MM.1S (cell line): ENCODE measurements at regions not wholly inside any gene's neighbourhood (a gene's known extent, or its start where the extent isn't known, plus 50 kb on each side); places are given as distances from the start of the nearest gene placed in this dataset.

Experiments
- DNase-seq: peaks from one replicate; pipeline ENCODE4 v3.0.0-alpha.2; 2015
- H2AFZ ChIP-seq: fragments of 300-600 bp; sonication (generic); 2 replicates; pipeline ENCODE4 v1.6.0; 2016; ENCODE audit warnings: antibody characterized with exemption, low read length
- H3F3A ChIP-seq: fragments of 300-600 bp; sonication (generic); 2 replicates; pipeline ENCODE4 v1.6.1; 2016; ENCODE audit warnings: mild to moderate bottlenecking, antibody characterized with exemption, low read length, moderate library complexity, mixed read lengths; ENCODE audit not compliant: insufficient read depth
- H3K27ac ChIP-seq: fragments of 300-600 bp; sonication (generic); 2 replicates; pipeline ENCODE4 v1.5.1; 2016; ENCODE audit warnings: mild to moderate bottlenecking, low read length
- H3K27me3 ChIP-seq: fragments of 300-600 bp; sonication (generic); replicated peaks from 2 replicates; pipeline ENCODE4 v1.6.0; 2016; ENCODE audit warnings: low read length; ENCODE audit not compliant: insufficient read depth
- H3K36me3 ChIP-seq: fragments of 300-600 bp; sonication (generic); replicated peaks from 2 replicates; pipeline ENCODE4 v1.6.1; 2016; ENCODE audit warnings: mild to moderate bottlenecking, low read length, mixed read lengths; ENCODE audit not compliant: insufficient read depth
- H3K4me1 ChIP-seq: fragments of 300-600 bp; sonication (generic); 2 replicates; pipeline ENCODE4 v1.6.1; 2016; ENCODE audit warnings: low read length, mixed read lengths
- H3K4me2 ChIP-seq: fragments of 300-600 bp; sonication (generic); 2 replicates; pipeline ENCODE4 v1.6.0; 2016; ENCODE audit warnings: low read depth, low read length
- H3K4me3 ChIP-seq: fragments of 300-600 bp; sonication (generic); 2 replicates; pipeline ENCODE4 v1.5.1; 2016; ENCODE audit warnings: low read length, mixed read lengths
- H3K79me2 ChIP-seq: fragments of 300-600 bp; sonication (generic); 2 replicates; pipeline ENCODE4 v1.6.1; 2016; ENCODE audit warnings: mixed run types, low read length, mixed read lengths
- H3K9ac ChIP-seq: fragments of 300-600 bp; sonication (generic); 2 replicates; pipeline ENCODE4 v1.6.1; 2016; ENCODE audit warnings: low read length, mixed read lengths
- H3K9me2 ChIP-seq: fragments of 300-600 bp; sonication (generic); replicated peaks from 2 replicates; pipeline ENCODE4 v1.6.1; 2016; ENCODE audit warnings: mild to moderate bottlenecking, low read length, mixed read lengths; ENCODE audit not compliant: insufficient read depth
- H3K9me3 ChIP-seq: fragments of 300-600 bp; sonication (generic); replicated peaks from 2 replicates; pipeline ENCODE4 v1.6.1; 2016; ENCODE audit warnings: mild to moderate bottlenecking, low read length, mixed read lengths; ENCODE audit not compliant: insufficient read depth
- H4K20me1 ChIP-seq: fragments of 300-600 bp; sonication (generic); 2 replicates; pipeline ENCODE4 v1.6.1; 2016; ENCODE audit warnings: mild to moderate bottlenecking, low read length, moderate library complexity, mixed read lengths; ENCODE audit not compliant: insufficient read depth
- CTCF ChIP-seq: fragments of 300-600 bp; sonication (generic); IDR thresholded peaks from 2 replicates; pipeline ENCODE4 v1.5.1; 2016; ENCODE audit warnings: antibody characterized with exemption, low read length, mixed read lengths
- EZH2 ChIP-seq: fragments of 300-600 bp; sonication (generic); optimal IDR thresholded peaks from 2 replicates; pipeline ENCODE3; 2017; ENCODE audit warnings: low read depth, mild to moderate bottlenecking, antibody characterized with exemption, low read length, mixed read lengths
- EZH2phosphoT487 ChIP-seq: fragments of 300-600 bp; sonication (generic); IDR thresholded peaks from 2 replicates; pipeline ENCODE4 v1.6.1; 2018; ENCODE audit warnings: antibody characterized with exemption, low read length

- no peak overlapping the region for H3K27ac ChIP-seq
- no peaks in the 10 kb centered on the region for H3K9me2 ChIP-seq
- no peaks in the 10 kb centered on the region for H3F3A ChIP-seq
- H3K36me3 ChIP-seq: no peaks in the 10 kb centered on the region
- no peak for TF ChIP-seq EZH2
- TF ChIP-seq EZH2phosphoT487: no peak
- TF ChIP-seq CTCF: no peak
- H3K4me2 ChIP-seq: no peak overlapping the region
- no peaks in the 10 kb centered on the region for H3K79me2 ChIP-seq
- H3K9me3 ChIP-seq: no peaks in the 10 kb centered on the region
- H3K4me3 ChIP-seq: no peak overlapping the region
- DNase-seq: no peak
- no peaks in the 10 kb centered on the region for H3K4me1 ChIP-seq
- H2AFZ ChIP-seq: no peak overlapping the region
- H4K20me1 ChIP-seq: no peaks in the 10 kb centered on the region
- no peaks in the 10 kb centered on the region for H3K27me3 ChIP-seq
- H3K9ac ChIP-seq: no peak overlapping the region
Measured at GRCh38 chr5:96226941-96227552, 206.0 kb downstream of the PCSK1 start.

GRCh38 chr5:96222129-96222528 is 210.9 kb downstream of the PCSK1 start:
- no peak overlapping the region for H2AFZ ChIP-seq
- no peaks in the 10 kb centered on the region for H3K27me3 ChIP-seq

GRCh38 chr5:96220610-96221390 is 212.2 kb downstream of the PCSK1 start:
- no peak for TF ChIP-seq EZH2phosphoT487
- no peak for TF ChIP-seq CTCF
- no peak overlapping the region for H3K9ac ChIP-seq
- no peaks in the 10 kb centered on the region for H3K79me2 ChIP-seq
- H3K4me2 ChIP-seq: no peak overlapping the region
- no peaks in the 10 kb centered on the region for H4K20me1 ChIP-seq
- no peak for DNase-seq
- H3K4me1 ChIP-seq: no peaks in the 10 kb centered on the region
- H3K9me3 ChIP-seq: no peaks in the 10 kb centered on the region
- no peak overlapping the region for H2AFZ ChIP-seq
- H3F3A ChIP-seq: no peaks in the 10 kb centered on the region
- no peaks in the 10 kb centered on the region for H3K9me2 ChIP-seq
- H3K4me3 ChIP-seq: no peak overlapping the region
- no peak overlapping the region for H3K27ac ChIP-seq
- H3K36me3 ChIP-seq: no peaks in the 10 kb centered on the region
- H3K27me3 ChIP-seq: no peaks in the 10 kb centered on the region

More at GRCh38 chr5:96222129-96222528, 210.9 kb downstream of the PCSK1 start:
- Histone ChIP-seq H3K4me1 (no peaks in the 10 kb centered on the region), H3K4me3 (no peak overlapping the region), H4K20me1 (no peaks in the 10 kb centered on the region), H3K36me3 (no peaks in the 10 kb centered on the region), H3K27ac (no peak overlapping the region), H3K9me2 (no peaks in the 10 kb centered on the region), H3K79me2 (no peaks in the 10 kb centered on the region), H3K4me2 (no peak overlapping the region), H3F3A (no peaks in the 10 kb centered on the region), H3K9me3 (no peaks in the 10 kb centered on the region), H3K9ac (no peak overlapping the region)
- TF ChIP-seq CTCF (no peak), EZH2phosphoT487 (no peak), EZH2 (no peak)
- DNase-seq: no peak
